SK-N-SH treated with all-trans-retinoic acid at 6 μM for 48 hours (cell line): ENCODE measurements at regions not wholly inside any gene's neighbourhood (a gene's known extent, or its start where the extent isn't known, plus 50 kb on each side); places are given as distances from the start of the nearest gene placed in this dataset.
"Not testable (repeated sequence)": the region's sequence is repeated elsewhere in the genome, so short reads cannot be mapped to it uniquely, and the experiment has no call there.

ENCODE experiments used
- ATAC-seq: fragments of 200-7000 bp; cut with Tn5 transposase; 3 replicates; pipeline ENCODE4 v1.9.1; 2020; ENCODE audit warnings: mild to moderate bottlenecking, moderate library complexity
- ARNTL ChIP-seq: fragments of 450-650 bp; formaldehyde crosslinking; IDR thresholded peaks from 2 replicates; pipeline ENCODE4 v1.5.0; 2020; ENCODE audit warnings: low read depth, mild to moderate bottlenecking, moderate library complexity, borderline replicate concordance
- BACH2 ChIP-seq: fragments of 250-450 bp; sonication (Bioruptor Pico); IDR thresholded peaks from 2 replicates; pipeline ENCODE4 v1.9.0; 2021; ENCODE audit warnings: mild to moderate bottlenecking, borderline replicate concordance
- CSDC2 ChIP-seq: fragments of 250-450 bp; sonication (Bioruptor Pico); IDR thresholded peaks from 2 replicates; pipeline ENCODE4 v1.5.0; 2020; ENCODE audit warnings: mild to moderate bottlenecking, moderate library complexity
- ESRRG ChIP-seq: fragments of 250-450 bp; sonication (Bioruptor Pico); IDR thresholded peaks from 2 replicates; pipeline ENCODE4 v1.6.1; 2021; ENCODE audit warnings: mild to moderate bottlenecking
- GLIS3 ChIP-seq: fragments of 250-450 bp; sonication (Bioruptor Pico); IDR thresholded peaks from 2 replicates; pipeline ENCODE4 v1.5.0; 2020; ENCODE audit warnings: mild to moderate bottlenecking, moderate library complexity
- OSR1 ChIP-seq: fragments of 250-450 bp; sonication (Bioruptor Pico); IDR thresholded peaks from 2 replicates; pipeline ENCODE4 v1.8.0; 2022; ENCODE audit warnings: moderate library complexity, mild to moderate bottlenecking, inconsistent platforms
- SNAI2 ChIP-seq: fragments of 250-450 bp; sonication (Bioruptor Pico); IDR thresholded peaks from 2 replicates; pipeline ENCODE4 v1.5.0; 2020; ENCODE audit warnings: mild to moderate bottlenecking, moderate library complexity
- TCF4 ChIP-seq: fragments of 250-450 bp; sonication (Bioruptor Pico); IDR thresholded peaks from 2 replicates; pipeline ENCODE4 v1.8.0; 2021; ENCODE audit warnings: mild to moderate bottlenecking, moderate library complexity, borderline replicate concordance
- TOX ChIP-seq: fragments of 250-450 bp; sonication (Bioruptor Pico); IDR thresholded peaks from 2 replicates; pipeline ENCODE4 v1.8.0; 2021; ENCODE audit warnings: mild to moderate bottlenecking, moderate library complexity, borderline replicate concordance
- ZC3H10 ChIP-seq: fragments of 250-450 bp; sonication (Bioruptor Pico); IDR thresholded peaks from 2 replicates; pipeline ENCODE4 v1.5.1; 2021; ENCODE audit warnings: mild to moderate bottlenecking, moderate library complexity
- ZFP3 ChIP-seq: fragments of 250-450 bp; sonication (Bioruptor Pico); IDR thresholded peaks from 2 replicates; pipeline ENCODE4 v1.5.0; 2020; ENCODE audit warnings: mild to moderate bottlenecking, moderate library complexity
- ZFP30 ChIP-seq: fragments of 450-650 bp; formaldehyde crosslinking; IDR thresholded peaks from 2 replicates; pipeline ENCODE4 v1.5.0; 2022; ENCODE audit warnings: mild to moderate bottlenecking, moderate library complexity
- ZNF565 ChIP-seq: fragments of 450-650 bp; formaldehyde crosslinking; conservative IDR thresholded peaks from 2 replicates; pipeline ENCODE4 v1.5.0; 2020; ENCODE audit warnings: low read depth, mild to moderate bottlenecking, moderate library complexity
- ZNF70 ChIP-seq: fragments of 450-650 bp; formaldehyde crosslinking; IDR thresholded peaks from 2 replicates; pipeline ENCODE4 v1.5.0; 2020; ENCODE audit warnings: mild to moderate bottlenecking, moderate library complexity
- ZNF8 ChIP-seq: fragments of 450-650 bp; formaldehyde crosslinking; IDR thresholded peaks from 2 replicates; pipeline ENCODE4 v1.5.0; 2020; ENCODE audit warnings: mild to moderate bottlenecking, moderate library complexity
- TF ChIP-seq, protein P1 (sequence below): fragments of 250-450 bp; sonication (Bioruptor Pico); IDR thresholded peaks from 2 replicates; pipeline ENCODE4 v1.5.1; 2020; ENCODE audit warnings: low read depth, mild to moderate bottlenecking, moderate library complexity
- TF ChIP-seq, protein P2 (sequence below): fragments of 250-450 bp; sonication (Bioruptor Pico); IDR thresholded peaks from 2 replicates; pipeline ENCODE4 v1.8.0; 2020; ENCODE audit warnings: mild to moderate bottlenecking, moderate library complexity, borderline replicate concordance
- TF ChIP-seq, protein P3 (sequence below): fragments of 250-450 bp; sonication (Bioruptor Pico); IDR thresholded peaks from 2 replicates; pipeline ENCODE4 v1.8.0; 2021; ENCODE audit warnings: low read depth, mild to moderate bottlenecking, moderate library complexity, borderline replicate concordance
- TF ChIP-seq, protein P4 (sequence below): fragments of 250-450 bp; sonication (Bioruptor Pico); IDR thresholded peaks from 2 replicates; pipeline ENCODE4 v1.5.1; 2021; ENCODE audit warnings: mild to moderate bottlenecking, moderate library complexity
- TF ChIP-seq, protein P5 (sequence below): fragments of 250-450 bp; sonication (Bioruptor Pico); IDR thresholded peaks from 2 replicates; pipeline ENCODE4 v1.5.0; 2020; ENCODE audit warnings: mild to moderate bottlenecking, moderate library complexity

DNA sequence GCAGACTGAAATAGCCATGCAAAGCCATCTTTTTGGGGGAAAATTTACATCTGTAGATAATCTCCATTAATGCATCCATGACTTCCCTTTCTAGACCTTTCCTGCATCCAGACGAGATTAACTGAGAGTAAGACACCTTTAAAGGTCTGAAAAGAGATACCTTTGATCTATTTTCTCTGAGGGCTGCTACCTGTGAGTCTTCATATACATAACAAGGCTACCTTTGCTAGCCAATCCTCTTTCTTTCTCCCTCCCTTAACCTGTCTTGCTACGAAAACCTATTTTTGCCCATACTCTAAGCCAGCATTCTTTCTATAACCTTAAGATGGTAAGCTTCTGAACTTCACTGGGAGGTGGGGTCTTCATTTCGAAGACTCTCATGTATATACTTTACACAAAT lies 908.5 kb upstream of the FBXO33 start:
- TF ChIP-seq, protein P1, sequence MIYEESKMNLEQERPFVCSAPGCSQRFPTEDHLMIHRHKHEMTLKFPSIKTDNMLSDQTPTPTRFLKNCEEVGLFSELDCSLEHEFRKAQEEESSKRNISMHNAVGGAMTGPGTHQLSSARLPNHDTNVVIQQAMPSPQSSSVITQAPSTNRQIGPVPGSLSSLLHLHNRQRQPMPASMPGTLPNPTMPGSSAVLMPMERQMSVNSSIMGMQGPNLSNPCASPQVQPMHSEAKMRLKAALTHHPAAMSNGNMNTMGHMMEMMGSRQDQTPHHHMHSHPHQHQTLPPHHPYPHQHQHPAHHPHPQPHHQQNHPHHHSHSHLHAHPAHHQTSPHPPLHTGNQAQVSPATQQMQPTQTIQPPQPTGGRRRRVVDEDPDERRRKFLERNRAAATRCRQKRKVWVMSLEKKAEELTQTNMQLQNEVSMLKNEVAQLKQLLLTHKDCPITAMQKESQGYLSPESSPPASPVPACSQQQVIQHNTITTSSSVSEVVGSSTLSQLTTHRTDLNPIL (CRISPR knock-in tag) = no peak
- no peak for TF ChIP-seq ZNF565 (CRISPR knock-in tag)
- TF ChIP-seq SNAI2 (CRISPR knock-in tag) = no peak
- TF ChIP-seq ZFP3 (CRISPR knock-in tag) = no peak
- TF ChIP-seq, protein P2, sequence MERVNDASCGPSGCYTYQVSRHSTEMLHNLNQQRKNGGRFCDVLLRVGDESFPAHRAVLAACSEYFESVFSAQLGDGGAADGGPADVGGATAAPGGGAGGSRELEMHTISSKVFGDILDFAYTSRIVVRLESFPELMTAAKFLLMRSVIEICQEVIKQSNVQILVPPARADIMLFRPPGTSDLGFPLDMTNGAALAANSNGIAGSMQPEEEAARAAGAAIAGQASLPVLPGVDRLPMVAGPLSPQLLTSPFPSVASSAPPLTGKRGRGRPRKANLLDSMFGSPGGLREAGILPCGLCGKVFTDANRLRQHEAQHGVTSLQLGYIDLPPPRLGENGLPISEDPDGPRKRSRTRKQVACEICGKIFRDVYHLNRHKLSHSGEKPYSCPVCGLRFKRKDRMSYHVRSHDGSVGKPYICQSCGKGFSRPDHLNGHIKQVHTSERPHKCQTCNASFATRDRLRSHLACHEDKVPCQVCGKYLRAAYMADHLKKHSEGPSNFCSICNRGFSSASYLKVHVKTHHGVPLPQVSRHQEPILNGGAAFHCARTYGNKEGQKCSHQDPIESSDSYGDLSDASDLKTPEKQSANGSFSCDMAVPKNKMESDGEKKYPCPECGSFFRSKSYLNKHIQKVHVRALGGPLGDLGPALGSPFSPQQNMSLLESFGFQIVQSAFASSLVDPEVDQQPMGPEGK (CRISPR knock-in tag) = no peak
- no peak for TF ChIP-seq GLIS3 (CRISPR knock-in tag)
- TF ChIP-seq CSDC2 (CRISPR knock-in tag) = no peak
- TF ChIP-seq ZNF70 (CRISPR knock-in tag) = no peak
- no peak for TF ChIP-seq ZC3H10
- TF ChIP-seq ZNF8 (CRISPR knock-in tag) = no peak
- no peak for TF ChIP-seq ZFP30 (CRISPR knock-in tag)
- TF ChIP-seq TOX (CRISPR knock-in tag) = no peak
- TF ChIP-seq, protein P3, sequence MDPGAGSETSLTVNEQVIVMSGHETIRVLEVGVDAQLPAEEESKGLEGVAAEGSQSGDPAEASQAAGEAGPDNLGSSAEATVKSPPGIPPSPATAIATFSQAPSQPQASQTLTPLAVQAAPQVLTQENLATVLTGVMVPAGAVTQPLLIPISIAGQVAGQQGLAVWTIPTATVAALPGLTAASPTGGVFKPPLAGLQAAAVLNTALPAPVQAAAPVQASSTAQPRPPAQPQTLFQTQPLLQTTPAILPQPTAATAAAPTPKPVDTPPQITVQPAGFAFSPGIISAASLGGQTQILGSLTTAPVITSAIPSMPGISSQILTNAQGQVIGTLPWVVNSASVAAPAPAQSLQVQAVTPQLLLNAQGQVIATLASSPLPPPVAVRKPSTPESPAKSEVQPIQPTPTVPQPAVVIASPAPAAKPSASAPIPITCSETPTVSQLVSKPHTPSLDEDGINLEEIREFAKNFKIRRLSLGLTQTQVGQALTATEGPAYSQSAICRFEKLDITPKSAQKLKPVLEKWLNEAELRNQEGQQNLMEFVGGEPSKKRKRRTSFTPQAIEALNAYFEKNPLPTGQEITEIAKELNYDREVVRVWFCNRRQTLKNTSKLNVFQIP (CRISPR knock-in tag) = no peak
- TF ChIP-seq ESRRG (CRISPR knock-in tag) = no peak
- TF ChIP-seq TCF4 (CRISPR knock-in tag) = no peak
- TF ChIP-seq, protein P4, sequence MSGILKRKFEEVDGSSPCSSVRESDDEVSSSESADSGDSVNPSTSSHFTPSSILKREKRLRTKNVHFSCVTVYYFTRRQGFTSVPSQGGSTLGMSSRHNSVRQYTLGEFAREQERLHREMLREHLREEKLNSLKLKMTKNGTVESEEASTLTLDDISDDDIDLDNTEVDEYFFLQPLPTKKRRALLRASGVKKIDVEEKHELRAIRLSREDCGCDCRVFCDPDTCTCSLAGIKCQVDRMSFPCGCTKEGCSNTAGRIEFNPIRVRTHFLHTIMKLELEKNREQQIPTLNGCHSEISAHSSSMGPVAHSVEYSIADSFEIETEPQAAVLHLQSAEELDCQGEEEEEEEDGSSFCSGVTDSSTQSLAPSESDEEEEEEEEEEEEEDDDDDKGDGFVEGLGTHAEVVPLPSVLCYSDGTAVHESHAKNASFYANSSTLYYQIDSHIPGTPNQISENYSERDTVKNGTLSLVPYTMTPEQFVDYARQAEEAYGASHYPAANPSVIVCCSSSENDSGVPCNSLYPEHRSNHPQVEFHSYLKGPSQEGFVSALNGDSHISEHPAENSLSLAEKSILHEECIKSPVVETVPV (CRISPR knock-in tag) = no peak
- no peak for ATAC-seq

DNA sequence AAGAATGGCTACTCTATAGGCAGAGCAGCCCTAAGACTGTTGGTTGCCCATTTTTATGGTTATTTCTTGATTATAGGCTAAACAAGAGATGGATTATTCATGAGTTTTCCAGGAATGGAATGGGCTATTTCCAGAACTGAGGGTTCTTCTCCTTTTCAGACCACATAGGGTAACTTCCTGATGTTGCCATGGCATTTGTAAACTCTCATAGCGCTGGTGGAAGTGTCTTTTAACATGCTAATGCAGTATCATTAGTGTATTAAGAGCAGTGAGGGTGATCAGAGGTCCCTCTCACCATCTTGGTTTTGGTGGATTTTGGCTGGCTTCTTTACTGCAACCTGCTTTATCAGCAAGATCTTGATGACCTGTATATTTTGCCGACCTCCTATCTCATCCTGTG lies 904.6 kb upstream of the FBXO33 start:
- no peak for TF ChIP-seq ARNTL (CRISPR knock-in tag)
- TF ChIP-seq ZNF70 (CRISPR knock-in tag) = no peak
- TF ChIP-seq BACH2 (CRISPR knock-in tag) = no peak
- TF ChIP-seq, protein P4 (CRISPR knock-in tag) = no peak
- TF ChIP-seq ESRRG (CRISPR knock-in tag) = no peak
- TF ChIP-seq, protein P1 (CRISPR knock-in tag) = no peak
- no peak for TF ChIP-seq SNAI2 (CRISPR knock-in tag)
- TF ChIP-seq GLIS3 (CRISPR knock-in tag) = no peak
- no peak for TF ChIP-seq TCF4 (CRISPR knock-in tag)
- TF ChIP-seq ZNF8 (CRISPR knock-in tag) = no peak
- no peak for TF ChIP-seq ZFP30 (CRISPR knock-in tag)
- TF ChIP-seq, all 23 proteins: peak for 0
- ATAC-seq = no peak

DNA sequence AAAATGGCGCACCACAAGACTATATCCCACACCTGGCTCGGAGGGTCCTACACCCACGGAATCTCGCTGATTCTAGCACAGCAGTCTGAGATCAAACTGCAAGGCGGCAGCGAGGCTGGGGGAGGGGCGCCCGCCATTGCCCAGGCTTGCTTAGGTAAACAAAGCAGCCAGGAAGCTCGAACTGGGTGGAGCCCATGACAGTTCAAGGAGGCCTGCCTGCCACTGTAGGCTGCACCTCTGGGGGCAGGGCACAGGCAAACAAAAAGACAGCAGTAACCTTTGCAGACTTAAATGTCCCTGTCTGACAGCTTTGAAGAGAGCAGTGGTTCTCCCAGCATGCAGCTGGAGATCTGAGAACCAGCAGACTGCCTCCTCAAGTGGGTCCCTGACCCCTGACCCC lies 894.3 kb upstream of the FBXO33 start:
- ATAC-seq = not testable (repeated sequence)

DNA sequence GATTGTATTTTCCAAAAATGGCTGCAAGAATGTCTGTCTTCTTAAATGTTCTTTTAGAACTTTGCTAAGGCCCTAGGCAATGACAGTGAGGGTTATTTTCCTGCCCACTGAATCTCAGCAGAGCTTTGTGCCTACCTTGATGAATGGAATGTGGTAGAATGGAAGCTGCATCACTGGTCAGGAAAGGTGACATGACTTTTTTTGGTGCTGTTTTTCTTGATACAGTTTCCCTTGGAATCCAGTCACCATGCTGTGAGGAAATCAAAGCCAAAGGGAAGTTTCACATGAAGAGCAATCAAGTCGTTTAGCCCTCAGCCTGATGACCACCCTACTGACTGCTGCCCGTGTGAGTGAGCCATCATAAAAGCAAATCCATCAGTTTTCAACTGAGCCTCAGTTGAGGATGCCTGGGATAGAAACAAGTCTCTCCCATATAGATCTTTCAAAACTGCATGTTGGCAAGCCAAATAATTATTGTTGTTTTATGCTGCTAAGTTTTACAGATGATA lies 886.0 kb upstream of the FBXO33 start:
- TF ChIP-seq ZFP30 (CRISPR knock-in tag) (no peak), OSR1 (CRISPR knock-in tag) (no peak), ZNF70 (CRISPR knock-in tag) (no peak)
- TF ChIP-seq, protein P5, sequence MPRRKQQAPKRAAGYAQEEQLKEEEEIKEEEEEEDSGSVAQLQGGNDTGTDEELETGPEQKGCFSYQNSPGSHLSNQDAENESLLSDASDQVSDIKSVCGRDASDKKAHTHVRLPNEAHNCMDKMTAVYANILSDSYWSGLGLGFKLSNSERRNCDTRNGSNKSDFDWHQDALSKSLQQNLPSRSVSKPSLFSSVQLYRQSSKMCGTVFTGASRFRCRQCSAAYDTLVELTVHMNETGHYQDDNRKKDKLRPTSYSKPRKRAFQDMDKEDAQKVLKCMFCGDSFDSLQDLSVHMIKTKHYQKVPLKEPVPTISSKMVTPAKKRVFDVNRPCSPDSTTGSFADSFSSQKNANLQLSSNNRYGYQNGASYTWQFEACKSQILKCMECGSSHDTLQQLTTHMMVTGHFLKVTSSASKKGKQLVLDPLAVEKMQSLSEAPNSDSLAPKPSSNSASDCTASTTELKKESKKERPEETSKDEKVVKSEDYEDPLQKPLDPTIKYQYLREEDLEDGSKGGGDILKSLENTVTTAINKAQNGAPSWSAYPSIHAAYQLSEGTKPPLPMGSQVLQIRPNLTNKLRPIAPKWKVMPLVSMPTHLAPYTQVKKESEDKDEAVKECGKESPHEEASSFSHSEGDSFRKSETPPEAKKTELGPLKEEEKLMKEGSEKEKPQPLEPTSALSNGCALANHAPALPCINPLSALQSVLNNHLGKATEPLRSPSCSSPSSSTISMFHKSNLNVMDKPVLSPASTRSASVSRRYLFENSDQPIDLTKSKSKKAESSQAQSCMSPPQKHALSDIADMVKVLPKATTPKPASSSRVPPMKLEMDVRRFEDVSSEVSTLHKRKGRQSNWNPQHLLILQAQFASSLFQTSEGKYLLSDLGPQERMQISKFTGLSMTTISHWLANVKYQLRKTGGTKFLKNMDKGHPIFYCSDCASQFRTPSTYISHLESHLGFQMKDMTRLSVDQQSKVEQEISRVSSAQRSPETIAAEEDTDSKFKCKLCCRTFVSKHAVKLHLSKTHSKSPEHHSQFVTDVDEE (CRISPR knock-in tag) = no peak
- TF ChIP-seq, protein P4 (CRISPR knock-in tag) = no peak

More for the DNA sequence above, 886.0 kb upstream of the FBXO33 start:
- no peak for ATAC-seq
